ENCODE measurements at regions not wholly inside any gene's neighbourhood (a gene's known extent, or its start where the extent isn't known, plus 50 kb on each side); places are given as distances from the start of the nearest gene placed in this dataset.

- DNase-seq, result no peak
- H3K27ac ChIP-seq, result no peak overlapping the region
- intact Hi-C loops (cut with DNase I), result no loop called here
- 67 to 73% methylated on average over 9 of the region's 9 CpGs for WGBS, 2 donors
- no peak for ATAC-seq
- no peak for TF ChIP-seq POLR2A (IDR thresholded peaks at IDR 0.05)
- no peak for TF ChIP-seq CTCF (IDR thresholded peaks at IDR 0.05)
- H3K9me3 ChIP-seq, result peaks cover 0 to 4% (median 0%) of the 10 kb centered on the region in 3 donors
- H3K27me3 ChIP-seq, result no peaks in the 10 kb centered on the region
- H3K4me3 ChIP-seq, result no peak overlapping the region
- no peaks in the 10 kb centered on the region for H3K36me3 ChIP-seq (replicated peaks in 1 of 2; ENCODE audit: insufficient read depth in 1 of 2, low read depth in 2 of 2)
- no peaks in the 10 kb centered on the region for H3K4me1 ChIP-seq
These were observed 207.9 kb upstream of the SULF2 start for GRCh38 chr20:47993035-47993755.

GRCh38 chr20:47991875-47992488 lies 206.7 kb upstream of the SULF2 start:
- ATAC-seq, result no peak
- no peaks in the 10 kb centered on the region for H3K27me3 ChIP-seq
- TF ChIP-seq CTCF (IDR thresholded peaks at IDR 0.05), result no peak
- no peak for TF ChIP-seq POLR2A (IDR thresholded peaks at IDR 0.05)
- no peaks in the 10 kb centered on the region for H3K4me1 ChIP-seq
- no peaks in the 10 kb centered on the region for H3K36me3 ChIP-seq (replicated peaks in 1 of 2; ENCODE audit: insufficient read depth in 1 of 2, low read depth in 2 of 2)
- no peak overlapping the region for H3K27ac ChIP-seq
- intact Hi-C loops (cut with DNase I), result no loop called here
- no peak overlapping the region for H3K4me3 ChIP-seq
- peaks cover 0 to 4% (median 0%) of the 10 kb centered on the region in 3 donors for H3K9me3 ChIP-seq
- whole genome bisulfite sequencing, 2 donors, result 48 to 60% methylated on average over 9 of the region's 9 CpGs
- DNase-seq, result no peak

GRCh38 chr20:47990507-47991150 lies 205.3 kb upstream of the SULF2 start:
- Histone ChIP-seq H3K27me3 (no peaks in the 10 kb centered on the region), H3K27ac (no peak overlapping the region), H3K4me1 (no peaks in the 10 kb centered on the region), H3K9me3 (peaks cover 0 to 4% (median 0%) of the 10 kb centered on the region in 3 donors), H3K36me3 (replicated peaks in 1 of 2; ENCODE audit: insufficient read depth in 1 of 2, low read depth in 2 of 2) (no peaks in the 10 kb centered on the region), H3K4me3 (no peak overlapping the region)
- ATAC-seq (no peak), DNase-seq (no peak)
- TF ChIP-seq CTCF (IDR thresholded peaks at IDR 0.05) (no peak), POLR2A (IDR thresholded peaks at IDR 0.05) (no peak)
- intact Hi-C loops (cut with DNase I), result no loop called here
- 56 to 72% methylated on average over 7 to 8 of the region's 8 CpGs for WGBS, 2 donors

- intact Hi-C loops (cut with DNase I), result no loop called here
- Histone ChIP-seq H3K4me3 (no peak overlapping the region), H3K4me1 (no peaks in the 10 kb centered on the region), H3K27me3 (no peaks in the 10 kb centered on the region), H3K27ac (no peak overlapping the region), H3K9me3 (peaks cover 0 to 4% (median 0%) of the 10 kb centered on the region in 3 donors), H3K36me3 (replicated peaks in 1 of 2; ENCODE audit: insufficient read depth in 1 of 2, low read depth in 2 of 2) (no peaks in the 10 kb centered on the region)
- no peak for TF ChIP-seq POLR2A (IDR thresholded peaks at IDR 0.05)
- no peak for TF ChIP-seq CTCF (IDR thresholded peaks at IDR 0.05)
- WGBS, 2 donors, result 0 to 23% methylated on average over 2 to 4 of the region's 4 CpGs
- DNase-seq (no peak), ATAC-seq (no peak)
These were observed 204.7 kb upstream of the SULF2 start for GRCh38 chr20:47989957-47990356.

Data from body of pancreas (tissue), 4 donors.